Left renal pelvis (tissue), 4 donors: ENCODE measurements at regions not wholly inside any gene's neighbourhood (a gene's known extent, or its start where the extent isn't known, plus 50 kb on each side); places are given as distances from the start of the nearest gene placed in this dataset.

Experiments used
- DNase-seq, 4 donors: peaks; one replicate each; pipeline ENCODE4 v3.0.0-alpha.2; 2013; ENCODE audit warnings: low read depth in 4 of 4, low spot score in 3 of 4

- no peak for DNase-seq
Measured at GRCh38 chr11:64456509-64457320, 97.8 kb downstream of the RPS6KA4 start.

GRCh38 chr11:64457416-64458010, 98.2 kb upstream of the SLC22A11 start:
- DNase-seq, result no peak

- no peak for DNase-seq
Measured at GRCh38 chr11:64458997-64459396, 96.7 kb upstream of the SLC22A11 start.

- no peak for DNase-seq
Measured at GRCh38 chr11:64459609-64460008, 96.1 kb upstream of the SLC22A11 start.

- DNase-seq, result no peak
Measured at GRCh38 chr11:64461081-64461480, 94.7 kb upstream of the SLC22A11 start.

- no peak for DNase-seq
Measured at GRCh38 chr11:64466115-64466718, 89.5 kb upstream of the SLC22A11 start.

- no peak for DNase-seq
Measured at GRCh38 chr11:64469288-64469687, 86.5 kb upstream of the SLC22A11 start.

- DNase-seq, result no peak
Measured at GRCh38 chr11:64472593-64473455, 82.9 kb upstream of the SLC22A11 start.

- DNase-seq, result no peak
Measured at GRCh38 chr11:64474680-64475079, 81.1 kb upstream of the SLC22A11 start.

GRCh38 chr11:64475145-64475544, 80.6 kb upstream of the SLC22A11 start:
- DNase-seq, result no peak

GRCh38 chr11:64476881-64477280, 78.9 kb upstream of the SLC22A11 start:
- no peak for DNase-seq

GRCh38 chr11:64477675-64478074, 78.1 kb upstream of the SLC22A11 start:
- no peak for DNase-seq

- no peak for DNase-seq
Measured at GRCh38 chr11:64482588-64482987, 73.2 kb upstream of the SLC22A11 start.

GRCh38 chr11:64484191-64485022, 71.3 kb upstream of the SLC22A11 start:
- DNase-seq, result no peak

GRCh38 chr11:64485074-64485473, 70.7 kb upstream of the SLC22A11 start:
- no peak for DNase-seq

GRCh38 chr11:64489831-64490441, 65.8 kb upstream of the SLC22A11 start:
- DNase-seq, result peak; percentile 5 to 33 (median 16)

- no peak for DNase-seq
Measured at GRCh38 chr11:64490562-64491216, 65.1 kb upstream of the SLC22A11 start.

- no peak for DNase-seq
Measured at GRCh38 chr11:64492561-64492960, 63.2 kb upstream of the SLC22A11 start.

GRCh38 chr11:64498136-64498535, 57.6 kb upstream of the SLC22A11 start:
- DNase-seq, result no peak
